GM20431 (cell line): ENCODE measurements at regions not wholly inside any gene's neighbourhood (a gene's known extent, or its start where the extent isn't known, plus 50 kb on each side); places are given as distances from the start of the nearest gene placed in this dataset.
"Not testable (repeated sequence)": the region's sequence is repeated elsewhere in the genome, so short reads cannot be mapped to it uniquely, and the experiment has no call there.

Source experiments
- in situ Hi-C: fragments of 300-500 bp; cut with MseI, MboI; formaldehyde crosslinking; loops from one replicate; pipeline ENCODE4 v1.15.0; 2020; ENCODE audit warnings: low sequenced_read_pairs; ENCODE audit not compliant: unreplicated experiment

- in situ Hi-C loops = no loop called here
Measured at GRCh38 chr10:33073641-33074415, 115.8 kb upstream of the ITGB1 start.

DNA sequence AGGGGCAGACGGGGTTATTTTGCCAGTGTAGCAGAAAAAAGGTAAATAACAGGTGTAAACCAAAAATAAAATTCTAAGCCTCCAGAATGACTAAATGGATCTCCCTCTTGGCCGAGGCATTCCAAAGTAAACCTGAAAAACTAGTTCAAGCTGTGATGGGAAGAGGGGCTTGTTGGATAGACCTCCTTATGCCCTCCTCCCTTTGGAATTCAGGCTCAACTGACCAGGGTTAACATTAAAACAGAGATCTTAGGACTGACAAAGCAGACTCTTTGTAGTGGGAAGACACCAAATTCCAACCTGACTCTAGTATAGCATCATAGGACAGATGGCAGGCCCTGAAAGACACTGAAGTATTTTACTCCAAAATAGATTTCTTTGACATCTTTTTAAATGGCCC is 113.8 kb upstream of the ITGB1 start:
- in situ Hi-C loops = no loop called here

- in situ Hi-C loops = no loop called here
Measured at GRCh38 chr10:33070101-33070500, 112.1 kb upstream of the ITGB1 start.

DNA sequence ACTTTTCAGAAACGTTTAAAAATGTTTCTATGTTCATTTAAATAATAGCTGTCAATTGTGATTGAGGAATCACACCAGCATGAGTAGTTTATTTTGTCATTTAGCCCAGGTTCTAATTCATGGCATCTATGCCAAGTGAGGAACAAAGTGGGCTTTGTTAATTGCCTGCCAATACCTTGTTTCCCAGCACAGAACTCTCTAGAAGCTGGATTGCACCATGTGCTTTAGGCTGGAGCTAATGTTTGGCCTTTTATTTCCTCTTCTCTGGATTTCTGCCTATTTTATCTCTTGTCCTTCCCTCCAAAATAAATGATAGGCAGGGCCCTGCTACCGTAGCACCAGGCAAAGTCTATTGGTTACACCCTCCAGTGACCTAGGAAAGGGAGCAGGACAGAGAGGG is 109.9 kb upstream of the ITGB1 start:
- in situ Hi-C loops = no loop called here

- in situ Hi-C loops = no loop called here
Measured at GRCh38 chr10:33067481-33067880, 109.5 kb upstream of the ITGB1 start.

GRCh38 chr10:33066558-33067236 is 108.7 kb upstream of the ITGB1 start:
- in situ Hi-C loops = no loop called here

DNA sequence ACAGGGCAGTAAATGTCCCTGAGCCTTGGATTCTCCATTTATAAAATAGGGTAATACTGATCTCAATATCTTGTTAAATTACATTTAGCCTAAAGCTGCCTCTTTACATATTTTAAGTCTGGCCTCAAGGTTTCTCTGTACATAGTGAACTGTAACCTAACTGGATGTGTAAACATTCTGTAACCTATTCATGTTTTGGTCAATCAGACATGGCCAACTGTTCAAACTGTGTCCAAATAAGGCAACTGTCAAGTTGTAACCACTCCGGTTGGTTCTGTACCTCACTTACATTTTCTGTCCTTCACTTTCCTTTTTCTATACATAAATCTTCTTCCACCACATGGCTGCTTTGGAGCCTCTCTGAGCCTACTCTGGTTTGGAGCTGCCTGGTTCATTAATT is 107.1 kb upstream of the ITGB1 start:
- in situ Hi-C loops = no loop called here

DNA sequence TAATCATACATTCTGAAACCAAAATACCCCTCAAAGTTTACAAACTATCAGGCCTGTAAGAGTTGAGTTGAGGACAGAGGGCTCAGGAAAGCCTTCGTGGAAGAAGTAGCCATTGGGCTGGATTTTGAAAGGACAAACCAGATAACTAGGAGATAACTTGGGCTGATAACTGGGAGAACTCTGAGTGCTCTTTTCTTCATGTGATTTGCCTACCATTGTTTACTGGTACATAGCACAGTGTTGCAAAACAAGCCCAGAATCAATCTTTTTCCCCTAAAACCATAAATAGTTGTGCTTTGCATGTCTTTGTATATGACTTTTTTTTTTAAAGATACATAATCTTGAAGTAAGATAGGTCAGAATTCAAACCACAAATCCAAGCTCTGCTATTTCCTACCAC is 106.7 kb upstream of the ITGB1 start:
- in situ Hi-C loops = no loop called here

- in situ Hi-C loops = no loop called here
Measured at GRCh38 chr10:33057620-33058019, 99.6 kb upstream of the ITGB1 start.

DNA sequence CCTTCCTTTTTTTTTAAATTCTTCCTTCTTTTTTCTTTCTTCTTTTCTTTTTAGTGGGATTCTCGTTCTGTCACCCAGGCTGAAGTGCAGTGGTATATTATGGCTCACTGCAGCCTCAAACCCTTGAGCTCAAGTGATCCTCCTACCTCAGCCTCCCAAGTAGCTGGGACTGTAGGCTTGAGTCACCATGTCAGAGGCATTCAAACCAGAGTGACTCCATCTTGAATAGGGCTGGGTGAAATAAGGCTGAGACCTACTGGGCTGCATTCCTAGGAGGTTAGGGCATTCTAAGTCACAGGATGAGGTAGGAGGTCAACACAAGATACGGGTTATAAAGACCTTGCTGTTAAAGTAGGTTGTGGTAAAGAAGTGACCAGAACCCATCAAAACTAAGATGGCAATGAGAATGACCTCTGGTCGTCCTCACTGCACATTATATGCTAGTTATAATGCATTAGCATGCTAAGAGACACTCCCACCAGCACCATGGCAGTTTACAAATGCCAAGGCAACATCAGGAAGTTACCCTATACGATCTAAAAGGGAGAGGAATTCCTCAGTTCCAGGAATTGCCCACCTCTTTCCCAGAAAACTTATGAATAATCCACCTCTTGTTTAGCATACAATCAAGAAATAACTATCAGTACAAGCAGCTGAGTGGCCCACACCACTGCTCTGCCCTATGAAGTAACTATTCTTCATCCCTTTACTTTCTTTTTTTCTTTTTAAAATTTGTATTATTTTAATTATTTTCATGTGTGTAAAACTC is 99.0 kb upstream of the ITGB1 start:
- in situ Hi-C loops = no loop called here

DNA sequence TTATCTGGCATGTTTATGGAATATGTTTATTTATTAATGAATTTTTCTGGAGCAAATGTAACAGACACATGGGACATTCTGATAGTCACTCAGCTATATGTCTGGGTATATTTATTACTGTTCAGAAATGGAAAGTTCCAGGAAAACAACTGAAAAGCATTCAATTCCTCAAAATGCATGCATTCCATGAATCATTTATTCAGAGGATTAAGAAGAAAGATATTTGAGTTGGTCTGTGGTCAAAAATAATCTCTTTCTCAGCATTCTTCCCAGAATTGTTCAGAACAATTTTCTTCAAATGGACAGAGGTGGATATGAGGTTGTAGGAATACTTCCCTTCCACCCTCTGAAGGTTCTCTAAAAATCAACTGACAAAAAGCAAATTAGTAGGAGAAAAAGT is 97.6 kb upstream of the ITGB1 start:
- in situ Hi-C loops = no loop called here

DNA sequence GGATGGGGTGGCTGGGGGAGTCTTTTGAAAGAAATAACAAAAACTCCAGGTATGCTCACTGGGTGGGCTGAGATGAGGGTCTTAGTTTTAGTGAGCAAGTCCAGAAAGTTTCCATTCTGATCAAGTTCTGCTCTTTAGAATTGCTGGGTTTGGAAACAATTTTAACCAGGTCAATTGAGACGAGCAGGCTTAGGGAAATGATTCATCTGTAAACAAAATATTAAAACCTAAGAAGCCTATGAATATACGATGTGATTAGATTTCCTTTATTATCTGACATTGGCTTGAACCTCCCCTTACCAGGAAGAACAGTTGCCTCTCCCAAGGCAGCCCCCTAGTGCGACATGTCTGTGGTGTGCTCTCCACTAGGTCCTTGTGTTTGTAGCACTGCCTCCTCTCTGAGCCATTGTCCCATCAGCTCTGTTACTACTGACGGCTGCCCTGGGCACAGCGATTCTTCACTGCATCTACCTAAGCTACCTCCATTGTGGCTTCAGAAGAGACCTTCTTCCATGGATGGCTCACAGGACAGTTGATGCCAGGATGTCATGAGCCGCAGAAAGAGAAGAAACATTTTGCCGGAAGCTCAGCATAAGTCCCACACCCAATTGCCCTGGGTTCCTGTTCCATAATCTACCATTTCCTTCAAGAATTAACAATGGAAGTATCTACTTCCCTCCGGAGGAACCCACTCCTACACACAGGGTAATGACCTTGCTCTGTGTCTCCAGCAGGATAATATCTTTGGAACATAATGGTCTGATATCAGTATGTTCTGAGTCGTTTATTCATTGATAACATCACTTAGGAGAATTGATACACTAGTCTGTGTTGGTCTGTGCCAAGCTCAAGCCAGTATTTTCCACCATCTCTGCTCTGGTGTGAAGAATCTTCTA is 95.1 kb upstream of the ITGB1 start:
- in situ Hi-C loops = no loop called here

DNA sequence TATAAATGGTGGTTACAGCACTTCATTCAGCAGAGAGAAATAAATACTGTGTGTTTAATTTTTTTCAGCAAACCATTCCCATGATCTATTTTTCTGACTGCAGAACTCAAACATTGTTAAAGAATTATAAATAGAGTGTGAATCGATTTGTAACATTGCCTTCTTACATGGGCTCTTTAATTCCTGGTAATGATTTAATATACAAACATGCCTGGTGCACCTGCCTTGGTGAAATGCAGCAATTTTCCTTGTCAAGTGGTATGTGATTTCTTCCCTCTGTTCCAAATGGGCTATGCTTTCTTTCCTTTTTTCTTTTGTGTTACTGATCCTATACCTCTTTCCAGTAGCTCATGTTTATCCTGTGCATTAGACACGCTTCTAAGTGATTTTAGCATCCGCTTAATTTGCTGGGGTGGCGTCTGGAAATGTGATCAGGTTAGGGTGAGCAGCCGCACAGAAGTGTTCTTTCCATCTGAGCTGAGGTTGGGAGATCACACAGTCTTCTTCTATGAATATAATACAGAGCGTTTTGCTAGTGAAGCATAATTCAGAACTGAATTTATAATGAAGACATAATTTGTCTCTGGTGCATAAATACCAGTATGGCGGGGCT is 94.3 kb upstream of the ITGB1 start:
- in situ Hi-C loops = no loop called here

DNA sequence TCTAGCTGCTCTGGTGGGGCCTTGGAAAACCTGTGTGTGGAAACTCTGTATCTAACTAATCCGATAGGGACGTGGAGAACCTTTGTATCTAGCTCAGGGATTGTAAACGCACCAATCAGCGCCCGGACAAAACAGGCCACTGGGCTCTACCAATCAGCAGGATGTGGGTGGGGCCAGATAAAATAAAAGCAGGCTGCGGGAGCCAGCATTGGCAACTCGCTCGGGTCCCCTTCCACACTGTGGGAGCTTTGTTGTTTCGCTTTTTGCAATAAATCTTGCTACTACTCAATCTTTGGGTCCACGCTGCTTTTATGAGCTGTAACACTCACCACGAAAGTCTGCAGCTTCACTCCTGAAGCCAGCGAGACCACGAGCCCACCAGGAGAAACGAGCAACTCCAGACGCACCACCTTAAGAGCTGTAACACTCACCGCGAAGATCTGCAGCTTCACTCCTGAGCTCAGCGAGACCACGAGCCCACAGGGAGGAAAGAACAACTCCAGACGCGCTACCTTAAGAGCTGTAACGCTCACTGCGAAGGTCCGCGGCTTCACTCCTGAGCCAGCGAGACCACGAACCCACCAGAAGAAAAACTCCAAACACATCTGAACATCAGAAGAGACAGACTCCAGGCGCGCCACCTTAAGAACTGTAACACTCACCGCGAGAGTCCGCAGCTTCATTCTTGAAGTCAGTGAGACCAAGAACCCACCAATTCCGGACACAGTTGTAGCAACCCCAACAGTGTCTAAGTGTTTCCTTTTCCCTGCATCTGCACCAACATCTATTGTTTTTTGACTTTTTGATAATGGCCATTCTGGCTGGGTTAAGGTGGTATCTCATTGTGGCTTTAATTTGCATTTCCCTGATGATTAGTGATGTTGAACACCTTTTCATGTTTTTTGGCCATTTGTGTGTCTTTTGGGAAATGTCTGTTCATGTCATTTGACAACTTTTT is 92.2 kb upstream of the ITGB1 start:
- in situ Hi-C loops = not testable (repeated sequence)

DNA sequence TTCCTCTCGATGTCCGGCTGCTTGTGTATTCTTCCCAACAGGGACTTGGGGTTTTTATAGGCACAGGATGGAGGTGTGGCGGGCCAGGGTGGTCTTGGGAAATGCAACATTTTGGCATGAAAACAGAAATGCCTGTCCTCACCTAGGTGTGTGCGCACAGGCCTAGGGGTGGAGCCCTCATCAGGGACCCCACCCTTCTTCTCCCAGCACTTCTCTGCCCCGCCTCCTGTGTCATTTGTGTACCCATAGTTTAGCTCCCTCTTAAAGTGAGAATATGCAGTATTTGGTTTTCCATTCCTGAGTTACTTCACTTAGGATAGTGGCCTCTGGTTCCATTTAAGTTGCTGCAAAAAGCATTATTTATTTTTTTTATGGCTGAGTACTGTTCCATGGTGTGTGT is 90.2 kb upstream of the ITGB1 start:
- in situ Hi-C loops = no loop called here

DNA sequence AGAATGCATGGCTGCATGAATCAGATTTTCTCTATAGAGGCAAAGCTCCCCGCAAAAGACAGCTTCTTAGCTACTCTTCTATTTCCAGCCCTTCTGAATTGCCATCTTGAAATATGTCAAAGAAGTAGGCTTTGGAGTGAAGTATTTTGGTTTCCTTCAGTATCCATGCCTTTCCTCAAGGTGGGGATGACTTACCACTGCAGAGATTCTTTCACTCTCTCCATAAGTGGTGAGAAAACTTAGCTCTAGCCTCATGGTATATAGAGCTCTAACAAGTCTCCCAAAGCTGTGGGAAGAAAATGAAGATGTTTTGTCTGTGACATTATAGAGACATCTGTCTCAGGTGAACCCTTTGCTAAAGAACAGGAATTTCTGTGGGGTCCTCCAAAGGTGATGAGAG is 89.6 kb upstream of the ITGB1 start:
- in situ Hi-C loops = no loop called here

DNA sequence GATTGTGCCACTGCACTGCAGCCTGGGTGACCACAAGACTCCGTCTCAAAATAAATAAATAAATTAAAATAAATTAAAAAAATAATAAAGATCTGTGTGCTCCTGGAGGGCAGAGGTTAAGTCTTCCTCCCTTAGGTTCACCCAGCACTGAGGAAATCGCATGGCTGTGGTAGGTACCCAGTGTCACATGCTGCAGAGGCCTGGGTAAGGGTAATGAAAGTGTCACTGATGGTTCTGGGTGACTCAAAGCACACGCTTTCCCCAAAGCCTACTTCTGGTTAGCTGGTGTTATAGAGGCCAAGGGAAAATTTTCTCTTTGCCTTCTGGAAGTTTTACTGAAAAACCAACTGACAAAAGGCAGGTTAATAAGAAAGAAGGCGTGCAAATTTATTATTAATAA is 88.8 kb upstream of the ITGB1 start:
- in situ Hi-C loops = no loop called here

DNA sequence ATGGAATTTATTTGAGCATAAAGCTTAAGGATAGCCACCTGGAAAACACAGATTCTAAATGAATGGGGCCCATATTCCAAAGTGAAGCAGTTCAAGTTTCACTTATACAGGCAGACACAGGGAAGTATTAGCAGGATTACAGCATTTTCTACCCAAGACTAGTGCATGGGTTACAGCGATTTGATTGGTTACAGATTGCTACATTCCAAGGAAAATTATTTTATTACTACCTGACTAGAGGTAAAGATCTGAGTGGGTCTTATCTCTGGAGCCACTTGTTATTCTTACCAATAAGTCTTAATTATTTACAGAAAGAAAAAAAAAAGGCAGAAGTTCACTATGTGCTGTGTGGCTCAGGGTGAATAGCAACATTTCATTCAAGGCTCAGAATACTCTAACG is 87.4 kb upstream of the ITGB1 start:
- in situ Hi-C loops = no loop called here

GRCh38 chr10:33042565-33042964 is 84.5 kb upstream of the ITGB1 start:
- in situ Hi-C loops = no loop called here
